ENCODE measurements at regions not wholly inside any gene's neighbourhood (a gene's known extent, or its start where the extent isn't known, plus 50 kb on each side); places are given as distances from the start of the nearest gene placed in this dataset.
A peak's percentile ranks its signal among the peaks of the same experiment; 100 is the strongest.

DNA sequence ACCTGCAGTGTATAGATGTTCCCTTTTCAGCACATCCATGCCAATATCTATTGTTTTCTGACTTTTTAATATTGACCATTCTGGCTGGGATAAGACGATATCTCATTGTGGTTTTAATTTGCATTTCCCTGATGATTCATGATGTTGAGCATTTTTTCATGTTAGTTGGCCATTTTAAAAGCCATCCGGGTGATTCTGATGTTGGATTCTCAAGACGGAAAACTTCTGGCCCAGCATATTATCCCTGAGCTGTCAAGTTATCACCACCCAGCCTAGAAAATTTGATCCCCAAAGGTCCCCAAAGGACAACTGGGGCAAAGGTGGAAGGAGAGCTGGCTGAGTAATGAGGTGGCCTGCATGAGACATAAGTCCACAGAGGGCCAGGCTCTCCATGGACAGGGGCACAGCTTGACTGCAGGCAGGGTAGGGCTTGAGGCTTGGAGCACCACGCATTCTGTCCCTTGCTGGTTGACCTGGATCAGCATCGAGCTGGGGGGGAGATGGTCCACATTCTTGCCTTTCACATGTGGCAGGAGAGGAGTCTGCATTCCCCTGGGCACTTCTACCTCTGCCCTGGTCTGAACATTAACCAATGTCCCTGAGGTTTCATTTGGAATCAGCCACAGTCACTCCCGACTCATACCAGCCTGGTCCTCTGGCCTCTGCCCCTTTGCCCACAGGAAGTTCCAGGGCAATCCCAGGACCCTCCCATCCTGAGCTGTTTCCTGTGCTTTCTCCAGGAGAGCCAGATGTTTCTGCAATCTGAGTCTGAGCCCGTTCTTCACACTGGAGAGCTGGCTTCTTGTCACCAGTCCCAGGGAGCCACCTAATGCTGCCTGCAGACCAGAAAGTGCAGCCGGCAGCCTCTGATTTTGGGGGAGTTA lies 69.2 kb downstream of the ISG20 start:
- TF ChIP-seq POLR2A (IDR thresholded peaks at IDR 0.05): no peak
- TF ChIP-seq, protein P1, sequence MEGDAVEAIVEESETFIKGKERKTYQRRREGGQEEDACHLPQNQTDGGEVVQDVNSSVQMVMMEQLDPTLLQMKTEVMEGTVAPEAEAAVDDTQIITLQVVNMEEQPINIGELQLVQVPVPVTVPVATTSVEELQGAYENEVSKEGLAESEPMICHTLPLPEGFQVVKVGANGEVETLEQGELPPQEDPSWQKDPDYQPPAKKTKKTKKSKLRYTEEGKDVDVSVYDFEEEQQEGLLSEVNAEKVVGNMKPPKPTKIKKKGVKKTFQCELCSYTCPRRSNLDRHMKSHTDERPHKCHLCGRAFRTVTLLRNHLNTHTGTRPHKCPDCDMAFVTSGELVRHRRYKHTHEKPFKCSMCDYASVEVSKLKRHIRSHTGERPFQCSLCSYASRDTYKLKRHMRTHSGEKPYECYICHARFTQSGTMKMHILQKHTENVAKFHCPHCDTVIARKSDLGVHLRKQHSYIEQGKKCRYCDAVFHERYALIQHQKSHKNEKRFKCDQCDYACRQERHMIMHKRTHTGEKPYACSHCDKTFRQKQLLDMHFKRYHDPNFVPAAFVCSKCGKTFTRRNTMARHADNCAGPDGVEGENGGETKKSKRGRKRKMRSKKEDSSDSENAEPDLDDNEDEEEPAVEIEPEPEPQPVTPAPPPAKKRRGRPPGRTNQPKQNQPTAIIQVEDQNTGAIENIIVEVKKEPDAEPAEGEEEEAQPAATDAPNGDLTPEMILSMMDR (IDR thresholded peaks at IDR 0.05 in 4 of 5, conservative IDR thresholded peaks at IDR 0.05 in 1 of 5): no peak
- Histone ChIP-seq H3K4me1 (peaks cover 3 to 27% of the 10 kb centered on the region in 2 donors), H3K27me3 (peaks cover 4 to 16% (median 9%) of the 10 kb centered on the region in 3 donors), H3K27ac (peak overlapping the region in 1 of 4 donors; percentile 22), H3K4me3 (no peak overlapping the region), H3K36me3 (no peaks in the 10 kb centered on the region), H3K9me3 (no peaks in the 10 kb centered on the region)
- DNase-seq (no peak), ATAC-seq (no peak)
- in situ Hi-C loops (cut with MboI; ENCODE audit: low sequenced_read_pairs in 4 of 4) (no loop called here), intact Hi-C loops (cut with DNase I; ENCODE audit: low total_unique reads) (loop anchor here (5.0 kb wide), 1 partner anchor 379 kb away; the partner anchor contains the start of gene ABHD2)

GRCh38 chr15:88708655-88709054 lies 69.8 kb downstream of the ISG20 start:
- no peak for ATAC-seq

DNA sequence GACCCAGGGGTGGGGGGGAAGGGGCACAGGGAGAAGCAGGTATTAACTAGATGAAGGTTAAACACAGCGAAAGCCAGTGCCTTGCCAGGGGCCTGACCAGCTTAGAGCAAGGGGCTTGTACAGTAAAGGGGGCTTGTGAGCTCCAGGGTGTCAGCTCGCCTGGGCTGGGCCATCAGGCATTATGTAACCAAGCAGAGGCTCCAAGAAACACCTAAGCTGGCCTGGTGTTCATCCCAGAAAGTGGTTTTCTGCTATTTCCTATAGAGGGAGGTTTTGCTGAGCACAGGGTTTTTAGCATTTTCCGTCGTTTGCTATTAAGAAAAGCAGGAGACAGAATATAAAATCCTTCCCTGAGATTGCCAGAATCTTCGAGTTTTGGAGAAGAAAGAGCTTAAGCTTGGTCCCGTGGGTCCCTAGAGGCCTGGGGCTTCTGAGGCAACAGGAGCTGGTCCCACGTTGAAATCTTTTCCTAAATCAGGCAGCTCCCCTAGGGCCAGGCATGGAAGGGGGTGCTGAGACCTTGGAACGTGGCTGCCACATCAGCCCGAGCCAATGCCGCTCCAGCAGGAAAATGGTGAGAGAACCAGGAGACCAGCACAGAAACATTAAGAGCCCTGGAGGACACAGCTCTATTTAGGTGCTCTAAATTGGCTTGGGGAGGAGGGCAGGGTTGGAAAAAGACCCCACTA lies 71.4 kb downstream of the ISG20 start:
- DNase-seq (no peak), ATAC-seq (no peak)
- no peak for TF ChIP-seq POLR2A (IDR thresholded peaks at IDR 0.05)
- TF ChIP-seq, protein P1 (IDR thresholded peaks at IDR 0.05 in 4 of 5, conservative IDR thresholded peaks at IDR 0.05 in 1 of 5): no peak
- H3K27me3 ChIP-seq: peaks cover 4 to 12% (median 9%) of the 10 kb centered on the region in 3 donors
- H3K9me3 ChIP-seq: no peaks in the 10 kb centered on the region
- no peak overlapping the region for H3K27ac ChIP-seq
- in situ Hi-C loops (cut with MboI; ENCODE audit: low sequenced_read_pairs in 4 of 4) (no loop called here), intact Hi-C loops (cut with DNase I; ENCODE audit: low total_unique reads) (no loop called here)
- H3K4me3 ChIP-seq: no peak overlapping the region
- no peaks in the 10 kb centered on the region for H3K36me3 ChIP-seq
- peaks cover 7 to 34% of the 10 kb centered on the region in 2 donors for H3K4me1 ChIP-seq

More at GRCh38 chr15:88708655-88709054, 69.8 kb downstream of the ISG20 start:
- intact Hi-C loops (cut with DNase I; ENCODE audit: low total_unique reads): loop anchor here (5.0 kb wide), 1 partner anchor 379 kb away; the partner anchor contains the start of gene ABHD2
- in situ Hi-C loops (cut with MboI; ENCODE audit: low sequenced_read_pairs in 4 of 4): no loop called here
- Histone ChIP-seq H3K9me3 (no peaks in the 10 kb centered on the region), H3K36me3 (no peaks in the 10 kb centered on the region), H3K4me1 (peaks cover 3 to 27% of the 10 kb centered on the region in 2 donors), H3K4me3 (no peak overlapping the region), H3K27ac (peak overlapping the region in 1 of 4 donors; percentile 22), H3K27me3 (peaks cover 4 to 16% (median 9%) of the 10 kb centered on the region in 3 donors)
- TF ChIP-seq, protein P1 (IDR thresholded peaks at IDR 0.05 in 4 of 5, conservative IDR thresholded peaks at IDR 0.05 in 1 of 5): no peak
- peak in 1 of 2 donors; percentile 13 for TF ChIP-seq POLR2A (IDR thresholded peaks at IDR 0.05)
- no peak for DNase-seq

GRCh38 chr15:88711806-88712205 lies 73.0 kb downstream of the ISG20 start:
- Histone ChIP-seq H3K36me3 (no peaks in the 10 kb centered on the region), H3K9me3 (no peaks in the 10 kb centered on the region), H3K4me3 (no peak overlapping the region), H3K27me3 (peaks cover 4 to 9% (median 5%) of the 10 kb centered on the region in 3 donors), H3K4me1 (peaks cover 4 to 32% of the 10 kb centered on the region in 2 donors), H3K27ac (no peak overlapping the region)
- intact Hi-C loops (cut with DNase I; ENCODE audit: low total_unique reads): no loop called here
- TF ChIP-seq, protein P1 (IDR thresholded peaks at IDR 0.05 in 4 of 5, conservative IDR thresholded peaks at IDR 0.05 in 1 of 5): no peak
- no peak for DNase-seq
- no peak for ATAC-seq
- in situ Hi-C loops (cut with MboI; ENCODE audit: low sequenced_read_pairs in 4 of 4): no loop called here

All from gastrocnemius medialis (tissue), 4 donors.